Smooth muscle cell (in vitro differentiated cells): ENCODE measurements at regions not wholly inside any gene's neighbourhood (a gene's known extent, or its start where the extent isn't known, plus 50 kb on each side); places are given as distances from the start of the nearest gene placed in this dataset.

Experiments
- DNase-seq: peaks from one replicate; lab custom pipeline; 2025; ENCODE audit not compliant: unreplicated experiment; lab: John Stamatoyannopoulos, UW
- H2AFZ ChIP-seq: fragments of 200-600 bp; sonication (generic); 2 replicates; pipeline ENCODE4 v1.6.0; 2016; ENCODE audit warnings: antibody characterized with exemption, low read depth, mild to moderate bottlenecking
- H3F3A ChIP-seq: fragments of 200-600 bp; sonication (generic); 2 replicates; pipeline ENCODE4 v1.6.0; 2017; ENCODE audit warnings: antibody characterized with exemption, low read depth
- H3K27ac ChIP-seq: fragments of 200-600 bp; sonication (generic); 2 replicates; pipeline ENCODE4 v1.5.1; 2016; ENCODE audit warnings: low read depth, mild to moderate bottlenecking
- H3K27me3 ChIP-seq: fragments of 200-600 bp; sonication (generic); 2 replicates; pipeline ENCODE4 v1.6.1; 2016; ENCODE audit warnings: low read depth, mild to moderate bottlenecking
- H3K36me3 ChIP-seq: fragments of 200-600 bp; sonication (generic); 2 replicates; pipeline ENCODE4 v1.5.1; 2016; ENCODE audit warnings: low read depth
- H3K4me1 ChIP-seq: fragments of 200-600 bp; sonication (generic); 2 replicates; pipeline ENCODE4 v1.5.1; 2016; ENCODE audit warnings: low read depth
- H3K4me2 ChIP-seq: fragments of 200-600 bp; sonication (generic); 2 replicates; pipeline ENCODE4 v1.6.0; 2016; ENCODE audit warnings: mild to moderate bottlenecking
- H3K4me3 ChIP-seq: fragments of 200-600 bp; sonication (generic); 2 replicates; pipeline ENCODE4 v1.5.1; 2016; ENCODE audit warnings: mild to moderate bottlenecking
- H3K79me2 ChIP-seq: fragments of 200-600 bp; sonication (generic); 2 replicates; pipeline ENCODE4 v1.6.0; 2016; ENCODE audit warnings: low read depth, mild to moderate bottlenecking
- H3K9ac ChIP-seq: fragments of 200-600 bp; sonication (generic); 2 replicates; pipeline ENCODE4 v1.6.0; 2016; ENCODE audit warnings: low read depth
- H3K9me3 ChIP-seq: fragments of 200-600 bp; sonication (generic); replicated peaks from 2 replicates; pipeline ENCODE4 v1.5.1; 2016; ENCODE audit warnings: low read depth
- H4K20me1 ChIP-seq: fragments of 200-600 bp; sonication (generic); 2 replicates; pipeline ENCODE4 v1.6.0; 2016; ENCODE audit warnings: low read depth
- WGBS: methylation state at CpG from one replicate; pipeline ENCODE4 v1.1.7; 2016; ENCODE audit warnings: low lambda C conversion rate; 5-methylcytosine and 5-hydroxymethylcytosine counted together
- TF ChIP-seq, protein P1 (sequence below): fragments of 200-600 bp; sonication (generic); IDR thresholded peaks from 2 replicates; pipeline ENCODE4 v1.5.1; 2017; ENCODE audit warnings: borderline replicate concordance, mild to moderate bottlenecking, antibody characterized with exemption; ENCODE audit not compliant: insufficient read depth, poor library complexity, severe bottlenecking

DNA sequence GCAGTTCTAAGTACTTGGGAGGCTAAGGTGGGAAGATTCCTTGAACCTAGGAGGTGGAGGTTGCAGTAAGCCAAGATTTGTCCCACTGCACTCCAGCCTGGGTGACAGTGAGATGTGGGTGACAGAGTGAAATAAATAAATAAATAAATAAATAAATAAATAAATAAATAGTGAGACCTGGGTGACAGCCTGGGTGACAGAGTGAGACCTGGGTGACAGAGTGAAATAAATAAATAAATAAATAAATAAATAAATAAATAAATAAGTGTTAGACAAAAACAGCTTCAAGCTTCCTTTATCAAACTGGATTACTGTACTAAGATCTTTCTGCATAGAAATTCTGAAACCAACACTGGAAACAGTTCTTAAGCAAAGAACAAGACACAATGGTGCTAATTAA, 71.8 kb upstream of the BMP2K start:
- Histone ChIP-seq H2AFZ (no peak overlapping the region), H3K9ac (no peak overlapping the region), H3K36me3 (no peaks in the 10 kb centered on the region), H3K4me2 (no peak overlapping the region), H3K79me2 (no peaks in the 10 kb centered on the region), H3K4me3 (no peak overlapping the region), H3K27ac (no peak overlapping the region), H3K4me1 (no peaks in the 10 kb centered on the region), H3K9me3 (no peaks in the 10 kb centered on the region), H4K20me1 (no peaks in the 10 kb centered on the region), H3F3A (no peaks in the 10 kb centered on the region), H3K27me3 (no peaks in the 10 kb centered on the region)
- no peak for DNase-seq
- TF ChIP-seq, protein P1, sequence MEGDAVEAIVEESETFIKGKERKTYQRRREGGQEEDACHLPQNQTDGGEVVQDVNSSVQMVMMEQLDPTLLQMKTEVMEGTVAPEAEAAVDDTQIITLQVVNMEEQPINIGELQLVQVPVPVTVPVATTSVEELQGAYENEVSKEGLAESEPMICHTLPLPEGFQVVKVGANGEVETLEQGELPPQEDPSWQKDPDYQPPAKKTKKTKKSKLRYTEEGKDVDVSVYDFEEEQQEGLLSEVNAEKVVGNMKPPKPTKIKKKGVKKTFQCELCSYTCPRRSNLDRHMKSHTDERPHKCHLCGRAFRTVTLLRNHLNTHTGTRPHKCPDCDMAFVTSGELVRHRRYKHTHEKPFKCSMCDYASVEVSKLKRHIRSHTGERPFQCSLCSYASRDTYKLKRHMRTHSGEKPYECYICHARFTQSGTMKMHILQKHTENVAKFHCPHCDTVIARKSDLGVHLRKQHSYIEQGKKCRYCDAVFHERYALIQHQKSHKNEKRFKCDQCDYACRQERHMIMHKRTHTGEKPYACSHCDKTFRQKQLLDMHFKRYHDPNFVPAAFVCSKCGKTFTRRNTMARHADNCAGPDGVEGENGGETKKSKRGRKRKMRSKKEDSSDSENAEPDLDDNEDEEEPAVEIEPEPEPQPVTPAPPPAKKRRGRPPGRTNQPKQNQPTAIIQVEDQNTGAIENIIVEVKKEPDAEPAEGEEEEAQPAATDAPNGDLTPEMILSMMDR = no peak

DNA sequence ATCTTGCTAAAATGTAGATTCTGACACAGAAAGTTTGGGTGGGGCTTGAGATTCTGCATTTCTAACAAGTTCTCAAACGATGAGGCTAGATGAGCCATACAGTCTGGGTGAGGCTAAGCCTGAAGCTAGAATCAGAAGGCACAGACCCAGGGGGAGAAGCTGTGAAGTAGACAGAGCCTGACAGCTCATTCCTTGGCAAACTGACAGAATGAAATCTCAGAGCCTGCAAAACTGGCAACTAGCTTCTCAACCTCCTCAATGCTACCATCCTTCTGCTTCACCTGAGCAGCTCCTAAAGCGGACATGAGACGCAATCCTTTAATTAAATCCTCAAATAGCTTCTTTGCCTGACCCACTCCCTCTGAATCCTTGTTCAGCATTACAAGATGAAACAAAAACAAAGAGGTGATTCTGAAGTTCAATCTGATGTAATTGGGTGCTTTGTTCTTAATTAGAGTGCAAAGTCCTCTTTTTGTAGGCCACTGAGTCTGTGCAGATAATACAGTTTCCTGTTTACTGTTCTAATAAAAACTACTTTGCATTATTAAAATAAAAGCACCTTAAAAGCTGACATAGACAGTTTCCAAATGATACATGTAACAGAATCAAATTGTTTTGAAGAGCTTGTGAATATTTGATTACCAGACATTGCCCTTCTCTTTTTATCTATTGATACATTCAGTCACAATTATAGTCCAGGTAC, 71.0 kb upstream of the BMP2K start:
- no peak overlapping the region for H3K4me2 ChIP-seq
- 86% methylated on average over 3 of the region's 3 CpGs for WGBS

DNA sequence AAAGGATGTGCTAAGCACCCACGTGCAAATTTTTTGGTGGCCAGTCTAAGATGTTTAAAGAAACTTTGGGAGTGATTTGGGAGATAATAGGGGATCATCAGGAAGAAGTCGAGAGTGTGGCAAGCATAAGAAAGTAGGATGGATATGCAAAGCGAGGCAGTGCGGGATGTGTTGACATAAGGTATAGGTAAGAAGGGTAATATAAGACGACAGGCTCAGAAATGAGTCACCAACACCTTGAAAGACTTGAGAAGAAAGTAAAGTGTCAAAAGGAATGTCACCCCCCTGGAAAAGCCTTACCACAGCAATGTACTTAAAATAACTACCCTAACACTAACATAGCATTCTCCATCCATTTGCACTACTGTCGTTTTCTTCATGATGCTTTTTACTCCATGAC, 69.8 kb upstream of the BMP2K start:
- H2AFZ ChIP-seq = no peak overlapping the region
- H3K4me3 ChIP-seq = no peak overlapping the region
- no peaks in the 10 kb centered on the region for H3K4me1 ChIP-seq
- WGBS = 29% methylated on average over 6 of the region's 6 CpGs
- H3K79me2 ChIP-seq = no peaks in the 10 kb centered on the region
- no peaks in the 10 kb centered on the region for H3K36me3 ChIP-seq
- TF ChIP-seq, protein P1 = no peak
- no peaks in the 10 kb centered on the region for H4K20me1 ChIP-seq
- no peak overlapping the region for H3K9ac ChIP-seq
- no peak for DNase-seq
- no peak overlapping the region for H3K4me2 ChIP-seq
- H3K27me3 ChIP-seq = no peaks in the 10 kb centered on the region
- no peaks in the 10 kb centered on the region for H3K9me3 ChIP-seq
- H3F3A ChIP-seq = no peaks in the 10 kb centered on the region
- H3K27ac ChIP-seq = no peak overlapping the region

More for the DNA sequence above, 71.0 kb upstream of the BMP2K start:
- no peaks in the 10 kb centered on the region for H3K4me1 ChIP-seq
- no peaks in the 10 kb centered on the region for H3K9me3 ChIP-seq
- H4K20me1 ChIP-seq = no peaks in the 10 kb centered on the region
- DNase-seq = no peak
- H3K9ac ChIP-seq = no peak overlapping the region
- H3K36me3 ChIP-seq = no peaks in the 10 kb centered on the region
- TF ChIP-seq, protein P1 = no peak
- H3F3A ChIP-seq = no peaks in the 10 kb centered on the region
- H3K79me2 ChIP-seq = no peaks in the 10 kb centered on the region
- H2AFZ ChIP-seq = no peak overlapping the region
- H3K27me3 ChIP-seq = no peaks in the 10 kb centered on the region
- no peak overlapping the region for H3K27ac ChIP-seq
- no peak overlapping the region for H3K4me3 ChIP-seq

DNA sequence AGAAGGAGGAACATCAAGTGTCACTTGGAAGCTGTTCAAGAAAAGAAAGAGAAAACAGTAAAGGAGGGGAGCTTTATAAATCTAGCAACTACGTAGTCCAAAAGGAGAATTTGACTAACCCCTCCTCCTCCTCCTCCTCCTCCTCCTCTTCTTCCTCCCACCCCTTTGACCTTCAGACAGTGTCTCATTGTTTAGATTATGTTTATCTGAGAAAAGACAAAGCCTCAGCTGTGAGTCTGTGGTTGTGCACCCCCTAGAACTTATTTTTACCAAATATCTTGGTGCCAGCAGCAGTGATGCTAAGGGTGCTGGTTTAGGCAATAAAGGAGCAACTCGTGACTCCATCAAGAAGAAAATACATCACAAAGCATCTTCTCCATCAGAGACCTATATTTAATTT, 68.9 kb upstream of the BMP2K start:
- no peaks in the 10 kb centered on the region for H3K79me2 ChIP-seq
- H3K4me1 ChIP-seq = no peaks in the 10 kb centered on the region
- no peak overlapping the region for H3K27ac ChIP-seq
- H3K4me2 ChIP-seq = no peak overlapping the region
- H3F3A ChIP-seq = no peaks in the 10 kb centered on the region
- TF ChIP-seq, protein P1 = no peak
- H4K20me1 ChIP-seq = no peaks in the 10 kb centered on the region
- no peak for DNase-seq
- H3K4me3 ChIP-seq = no peak overlapping the region
- H3K27me3 ChIP-seq = no peaks in the 10 kb centered on the region
- WGBS = 67% methylated on average over 2 of the region's 2 CpGs
- no peaks in the 10 kb centered on the region for H3K36me3 ChIP-seq
- H2AFZ ChIP-seq = no peak overlapping the region
- no peak overlapping the region for H3K9ac ChIP-seq
- H3K9me3 ChIP-seq = no peaks in the 10 kb centered on the region
